Middle frontal gyrus (tissue), 1 donor: ENCODE measurements at regions not wholly inside any gene's neighbourhood (a gene's known extent, or its start where the extent isn't known, plus 50 kb on each side); places are given as distances from the start of the nearest gene placed in this dataset.
"Not testable (repeated sequence)": the region's sequence is repeated elsewhere in the genome, so short reads cannot be mapped to it uniquely, and the experiment has no call there.

Experiments used
- DNase-seq: peaks from one replicate; pipeline ENCODE4 v3.0.0-alpha.2; 2015; ENCODE audit warnings: low spot score; ENCODE audit errors: extremely low spot score

DNA sequence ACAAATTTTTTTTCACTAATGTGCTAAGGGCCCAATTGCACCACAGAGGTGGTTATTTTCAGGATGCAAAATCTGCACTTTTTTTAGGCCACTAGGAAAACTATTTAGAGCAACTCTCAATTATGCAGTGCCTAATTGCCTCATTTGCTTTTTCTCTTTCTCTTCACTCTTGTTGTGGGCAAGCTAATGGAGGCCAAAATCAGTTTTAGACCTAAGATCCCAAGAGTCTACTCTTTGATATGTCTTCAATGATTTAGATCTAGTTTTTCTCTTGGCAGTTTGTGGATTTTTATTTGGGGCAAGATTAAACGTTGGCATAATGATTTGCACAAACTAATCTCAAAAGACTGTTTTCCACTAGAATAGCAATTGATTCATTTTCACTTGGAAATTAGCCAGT lies 1996.9 kb downstream of the LRRC4C start:
- DNase-seq, result no peak

DNA sequence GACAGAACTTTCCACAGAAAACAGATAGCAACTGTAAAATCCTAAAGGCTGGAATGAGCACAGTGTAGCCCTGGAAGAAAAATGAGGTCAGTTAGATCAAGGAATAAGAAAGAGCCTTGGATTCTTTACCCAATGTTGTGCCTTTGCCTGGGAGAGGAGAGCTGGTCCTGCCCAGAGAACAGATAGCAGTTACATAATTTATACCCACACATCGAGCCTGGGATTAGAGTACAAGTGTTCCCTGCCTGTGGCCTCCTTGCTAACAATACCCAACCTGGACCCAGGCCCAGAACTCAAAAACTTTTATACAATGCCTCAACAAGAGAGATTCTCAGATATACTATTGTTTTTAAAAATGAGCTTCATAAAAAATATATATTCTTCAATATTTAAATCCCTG lies 1998.4 kb downstream of the LRRC4C start:
- DNase-seq, result peak; percentile 15

DNA sequence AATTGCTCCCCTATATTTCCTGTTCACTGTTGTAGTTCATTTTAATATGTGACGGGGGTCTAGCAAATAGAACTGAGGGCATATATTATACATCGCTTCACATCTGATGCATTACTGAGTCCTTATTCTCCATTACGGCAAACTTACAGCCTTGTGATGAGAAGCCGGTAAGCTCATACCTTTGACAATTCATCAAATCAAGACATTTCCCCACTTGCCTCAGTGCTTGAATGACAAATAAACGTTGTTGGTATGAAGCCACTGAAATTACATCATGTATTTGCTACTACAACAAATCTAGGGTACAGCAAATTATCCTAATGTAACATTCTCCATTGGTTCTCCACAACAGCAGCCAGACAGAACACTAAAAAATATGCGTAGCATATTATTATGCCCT lies 1999.8 kb downstream of the LRRC4C start:
- DNase-seq, result no peak

DNA sequence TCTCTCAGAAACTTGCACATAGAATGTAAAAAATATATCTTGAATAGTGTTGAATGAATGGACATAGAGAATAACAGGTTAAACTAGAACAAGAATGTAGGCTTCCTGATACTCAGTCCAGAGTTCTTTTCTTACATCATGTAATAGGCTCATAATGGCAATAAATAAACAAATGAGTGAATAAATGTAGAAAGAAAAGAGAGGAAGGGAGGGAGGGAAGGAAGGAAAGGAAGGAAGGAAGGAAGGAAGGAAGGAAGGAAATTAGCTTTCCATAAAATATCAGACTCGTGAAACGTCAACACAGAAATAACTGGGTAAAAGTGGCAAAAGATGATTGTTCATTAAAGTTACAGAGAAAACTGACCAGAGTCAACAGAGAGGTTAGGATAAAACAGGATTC lies 2001.0 kb downstream of the LRRC4C start:
- no peak for DNase-seq

DNA sequence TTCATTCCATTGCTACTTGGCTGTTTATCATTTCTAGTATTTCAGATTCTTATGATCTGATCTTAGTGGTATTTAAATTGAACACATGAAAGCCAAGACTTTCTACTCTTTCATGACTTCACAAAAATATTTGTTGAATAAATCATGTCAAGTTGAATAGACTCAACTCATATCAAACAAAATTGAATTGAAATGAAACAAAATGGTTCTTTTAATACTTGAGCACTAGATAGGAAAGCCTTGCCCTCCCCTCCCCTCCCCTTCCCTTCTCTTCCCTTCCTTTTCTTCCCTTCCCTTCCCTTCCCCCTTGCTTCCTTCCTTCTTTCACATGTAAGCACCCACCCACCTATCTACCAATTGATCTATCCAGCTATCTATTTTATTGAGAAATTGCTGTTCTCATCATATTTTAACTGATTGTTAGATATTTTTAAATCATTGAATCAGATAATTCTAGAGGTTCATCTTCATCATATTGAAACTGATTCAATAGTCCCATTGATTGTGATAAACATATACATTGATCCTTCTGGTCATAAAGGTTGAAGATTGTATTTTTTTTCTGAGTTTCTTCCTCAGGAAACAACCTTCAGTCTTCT lies 2015.9 kb downstream of the LRRC4C start:
- DNase-seq, result no peak

DNA sequence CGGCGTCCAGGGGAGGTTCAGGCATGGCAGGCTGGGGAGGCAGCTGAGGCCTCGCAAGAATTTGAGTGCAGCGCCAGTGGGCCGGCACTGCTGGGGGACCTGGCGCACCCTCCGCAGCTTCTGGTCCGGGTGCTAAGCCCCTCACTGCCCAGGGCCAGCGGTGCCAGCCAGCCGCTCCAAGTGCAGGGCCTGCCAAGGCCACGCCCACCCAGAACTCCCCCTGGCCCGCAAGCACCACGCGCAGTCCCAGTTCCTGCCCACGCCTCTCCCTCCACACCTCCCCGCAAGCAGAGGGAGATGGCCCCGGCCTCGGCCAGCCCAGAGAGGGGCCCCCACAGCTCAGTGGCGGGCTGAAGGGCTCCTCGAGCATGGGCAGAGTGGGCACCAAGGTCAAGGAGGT lies 2017.3 kb downstream of the LRRC4C start:
- DNase-seq, result no peak

DNA sequence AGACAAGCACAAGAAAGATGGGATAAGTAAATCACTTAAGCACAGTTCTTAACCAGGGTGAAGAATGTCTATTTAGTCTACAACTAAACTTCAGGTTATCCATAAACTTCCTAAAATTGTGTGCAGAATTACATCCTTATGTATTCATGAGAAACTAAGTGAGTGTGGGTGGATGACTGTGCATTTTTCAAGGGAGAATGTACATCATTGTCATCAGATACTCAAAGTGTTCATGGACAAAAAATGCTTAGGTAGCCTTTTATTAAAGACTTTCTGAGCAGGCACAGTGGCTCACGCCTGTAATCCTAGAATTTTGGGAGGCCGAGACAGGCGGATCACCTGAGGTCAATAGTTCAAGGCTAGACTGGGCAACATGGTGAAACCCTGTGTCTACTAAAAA lies 2023.8 kb downstream of the LRRC4C start:
- DNase-seq, result no peak

DNA sequence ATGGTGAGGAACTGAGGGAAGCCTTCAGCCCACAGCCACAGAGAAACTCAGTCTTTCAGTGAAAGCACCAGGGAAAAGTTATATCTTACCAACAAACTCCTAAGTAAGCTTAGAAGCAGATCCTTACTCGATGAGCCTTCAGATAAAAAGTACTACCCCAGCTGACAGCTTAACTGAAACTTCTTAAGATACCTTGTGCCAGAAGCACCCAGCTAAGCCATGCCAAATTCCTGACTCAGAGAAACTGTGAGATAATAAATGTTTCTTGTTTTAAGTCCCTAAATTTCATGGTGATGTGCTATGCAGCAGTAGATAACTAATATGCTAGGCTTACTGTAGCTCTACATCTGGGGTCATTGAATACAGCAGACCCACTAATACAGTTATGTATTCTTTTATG lies 2025.0 kb downstream of the LRRC4C start:
- DNase-seq, result no peak

DNA sequence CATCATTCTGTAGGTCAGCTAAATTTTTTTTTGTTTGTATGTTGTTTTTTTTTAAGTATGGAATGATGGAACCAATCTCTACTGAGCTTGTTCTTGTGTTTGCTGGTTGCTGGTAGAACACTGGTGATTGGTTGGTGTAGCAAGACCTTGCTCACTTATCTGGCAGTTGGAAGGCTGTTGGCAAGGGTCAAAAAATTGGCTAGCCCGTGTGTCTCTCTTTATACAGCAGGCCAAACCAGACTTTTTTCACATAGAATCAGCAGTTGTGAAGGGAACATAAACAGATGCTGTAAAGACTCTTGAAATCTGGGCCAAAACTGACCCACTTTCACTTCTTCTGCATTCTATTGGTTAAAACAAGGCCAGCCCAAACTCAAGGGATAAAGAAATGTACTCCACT lies 2026.5 kb downstream of the LRRC4C start:
- no peak for DNase-seq

DNA sequence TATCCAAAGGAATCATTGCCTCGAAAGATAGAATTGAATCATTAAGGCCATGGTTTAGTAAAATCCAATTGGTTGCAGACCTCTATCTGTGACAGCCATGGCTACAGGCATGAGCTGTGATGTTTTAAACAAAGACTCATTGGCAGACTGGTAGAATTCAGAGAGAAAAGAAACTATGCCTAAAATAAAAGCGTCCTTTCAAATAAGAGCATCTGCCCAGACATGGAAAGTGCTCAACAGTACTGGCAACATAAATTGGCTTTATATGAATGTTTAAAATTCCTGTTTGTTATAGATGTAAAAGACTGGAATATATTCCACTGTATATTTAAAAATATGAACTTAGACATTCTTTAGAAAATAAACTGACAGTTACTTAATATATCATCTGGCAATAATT lies 2034.2 kb downstream of the LRRC4C start:
- peak; percentile 10 for DNase-seq

DNA sequence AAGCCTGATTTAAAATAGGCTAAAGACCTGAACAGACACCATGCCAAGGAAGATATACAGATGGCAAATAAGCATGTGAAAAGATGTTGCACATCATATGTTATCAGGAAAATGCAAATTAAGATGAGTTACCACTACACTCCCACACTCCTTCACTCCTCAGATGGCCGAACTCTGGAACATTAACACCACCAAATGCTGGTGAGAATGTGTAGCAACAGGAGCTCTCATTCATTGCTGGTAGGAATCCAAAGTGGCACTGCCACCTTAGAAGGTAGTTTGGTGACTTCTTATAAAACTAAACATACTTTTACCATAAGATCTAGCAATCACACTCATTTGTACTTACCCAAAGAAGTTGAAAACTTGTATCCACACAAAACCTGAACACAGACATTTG lies 2047.3 kb downstream of the LRRC4C start:
- DNase-seq, result peak; percentile 42

DNA sequence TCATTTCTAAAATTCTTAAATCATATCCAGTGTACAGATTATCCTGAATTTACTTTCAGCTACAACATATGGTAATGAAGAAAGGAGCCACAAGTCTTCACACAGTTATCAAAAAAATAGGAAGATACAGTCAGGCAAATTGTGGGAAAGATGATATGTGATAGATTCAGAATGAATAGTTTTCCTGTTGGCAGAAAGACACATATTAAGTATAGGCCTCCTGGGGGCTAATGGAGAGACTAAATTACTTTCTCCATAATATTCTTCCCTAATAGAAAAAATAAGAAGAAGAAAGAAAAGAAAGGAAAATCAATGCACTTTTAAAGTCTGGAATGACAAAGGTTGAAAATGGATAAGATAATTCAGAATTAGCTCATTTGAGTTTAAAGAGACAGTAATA lies 2073.5 kb downstream of the LRRC4C start:
- DNase-seq, result no peak

DNA sequence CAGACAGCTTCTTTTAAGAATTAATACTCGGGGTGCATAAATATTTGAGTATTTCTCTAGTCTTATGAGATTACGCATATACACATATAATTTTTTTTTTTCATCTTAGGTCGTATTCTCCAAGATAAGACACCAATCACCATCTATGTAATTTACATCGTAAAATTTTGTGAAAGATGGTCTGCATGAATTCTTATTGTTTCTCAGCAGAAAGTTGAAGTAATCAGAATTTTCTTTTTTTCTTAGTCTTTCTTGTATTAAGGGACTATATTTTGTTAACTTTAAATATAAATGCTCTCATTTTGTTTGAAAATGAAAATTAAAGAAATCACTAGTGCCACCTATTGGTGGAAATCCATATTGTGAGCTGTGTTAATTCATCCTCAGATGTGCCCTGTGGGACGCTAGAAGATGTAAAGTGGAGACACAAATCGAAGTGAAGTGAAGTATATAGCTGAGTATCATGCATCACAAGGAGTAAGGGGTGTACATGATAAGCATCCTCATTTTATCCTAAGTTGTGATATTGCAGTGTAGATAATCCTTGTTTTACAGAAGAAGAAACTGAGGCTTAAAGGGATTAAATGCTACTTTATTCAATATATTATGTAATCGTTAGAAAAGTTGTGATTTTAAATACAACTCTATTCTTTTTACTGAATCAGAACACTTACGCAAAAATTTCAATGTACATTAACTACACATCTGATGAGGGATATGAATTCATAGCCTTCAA lies 2084.3 kb downstream of the LRRC4C start:
- DNase-seq, result no peak

DNA sequence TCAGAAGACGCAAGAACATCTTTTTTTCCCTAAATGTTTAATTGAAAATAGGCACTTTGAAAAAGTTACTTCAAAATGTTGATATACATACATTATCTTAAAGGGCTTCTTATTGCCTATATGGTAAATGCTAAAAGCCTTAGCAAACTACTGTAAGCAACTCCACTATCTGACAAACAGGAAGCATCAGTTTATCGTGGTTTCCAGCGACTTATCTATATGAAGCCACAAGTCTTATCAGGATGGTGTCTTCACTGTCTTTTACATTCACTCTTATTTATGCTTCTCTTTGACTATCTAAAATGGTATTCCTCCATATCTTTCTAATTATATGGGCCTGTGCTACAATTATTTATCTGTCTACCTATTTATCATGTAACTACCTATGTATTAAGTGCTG lies 2091.9 kb downstream of the LRRC4C start:
- no peak for DNase-seq

DNA sequence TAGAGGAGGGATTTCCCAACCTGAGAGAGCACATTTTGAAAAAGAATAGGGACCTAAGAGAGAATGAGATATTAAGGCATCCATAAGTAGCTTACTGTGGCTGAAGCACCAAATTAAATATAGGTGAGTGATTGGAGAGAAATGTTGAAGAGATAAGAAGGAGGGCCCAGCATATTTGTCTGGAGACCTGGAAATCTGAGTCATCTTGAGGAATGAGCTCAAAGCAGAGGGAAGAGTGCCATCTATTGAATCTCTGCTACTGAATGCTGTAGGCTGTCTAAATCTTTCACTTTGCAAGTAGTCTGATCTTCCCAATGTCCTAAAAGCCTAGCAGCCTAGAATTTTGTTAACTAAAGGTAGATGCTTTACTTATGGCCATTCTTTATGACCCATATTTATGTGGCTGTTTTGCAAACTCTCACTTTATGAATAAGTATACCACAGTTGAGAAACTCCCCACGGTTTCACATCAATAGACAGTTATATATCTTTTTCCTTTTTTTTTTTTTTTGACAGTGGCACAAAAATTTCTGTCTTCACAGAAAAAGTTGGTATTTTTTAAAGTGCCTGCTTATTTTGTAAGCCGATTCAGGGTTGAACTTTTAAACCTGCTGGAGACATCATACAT lies 2093.5 kb downstream of the LRRC4C start:
- no peak for DNase-seq

DNA sequence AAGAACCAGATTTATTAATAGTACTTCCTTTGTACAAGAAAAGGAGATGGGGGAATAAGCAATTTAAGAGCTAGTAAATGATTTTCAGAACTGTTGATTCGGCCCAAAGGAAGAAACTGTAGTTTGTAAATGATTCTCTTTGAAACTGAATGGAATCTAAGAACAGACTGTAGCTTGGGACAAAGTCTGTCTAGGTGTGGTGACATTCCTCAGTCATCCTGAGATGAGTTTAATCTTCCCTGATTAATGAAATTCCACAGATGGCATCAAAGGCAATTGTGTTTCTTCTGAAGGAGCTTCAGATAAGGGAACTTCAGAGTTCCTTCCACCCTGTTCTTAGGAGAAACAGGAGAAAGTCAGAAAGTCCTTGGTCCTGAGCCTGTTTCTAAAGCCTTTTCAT lies 2095.9 kb downstream of the LRRC4C start:
- DNase-seq, result no peak

DNA sequence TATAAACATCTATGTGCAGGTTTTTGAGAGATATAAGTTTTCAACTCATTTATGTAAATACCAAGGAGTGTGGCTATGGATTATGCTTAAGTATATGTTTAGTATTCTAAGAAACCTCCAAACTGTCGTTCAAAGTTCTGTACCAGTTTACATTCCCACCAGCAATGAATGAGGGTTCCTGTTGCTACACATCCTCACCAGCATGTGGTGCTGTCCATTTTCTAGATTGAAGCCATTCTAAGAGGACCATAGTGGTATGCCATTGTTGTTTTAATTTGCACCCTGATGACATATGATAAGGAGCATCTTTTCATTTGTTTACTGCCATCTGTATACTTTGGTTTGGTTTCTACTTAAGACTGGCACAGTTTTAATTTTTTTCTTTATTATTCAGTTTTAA lies 2097.9 kb downstream of the LRRC4C start:
- DNase-seq, result no peak

DNA sequence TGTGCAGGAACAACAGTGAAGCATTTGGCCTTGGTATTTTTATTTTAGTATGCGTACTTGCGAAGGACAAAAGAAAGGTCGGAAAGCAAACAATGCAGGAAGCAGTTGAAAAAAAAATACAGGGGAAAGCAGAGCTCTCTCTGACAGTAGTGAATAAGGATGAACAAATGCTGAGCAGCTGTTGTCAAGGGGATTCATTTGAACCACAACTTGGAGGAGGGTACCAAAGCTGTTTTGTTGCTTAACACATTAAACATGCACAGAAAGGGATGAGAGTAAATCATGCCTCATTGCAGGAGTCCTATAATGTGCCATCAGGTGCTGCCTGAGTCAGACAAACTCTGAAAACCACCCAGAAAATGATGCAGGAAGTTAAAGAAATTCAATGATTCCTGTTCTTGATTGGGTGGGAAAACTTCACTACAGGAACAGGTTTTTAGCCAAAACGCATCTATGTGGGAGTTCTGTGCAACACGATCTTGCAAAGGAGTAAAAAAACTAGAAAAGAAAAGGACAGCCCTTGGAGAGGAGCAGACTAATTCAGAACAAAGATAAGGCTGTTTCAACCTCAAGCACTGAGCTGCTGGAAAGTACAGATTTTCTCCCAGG lies 2113.5 kb downstream of the LRRC4C start:
- peak; percentile 42 for DNase-seq

DNA sequence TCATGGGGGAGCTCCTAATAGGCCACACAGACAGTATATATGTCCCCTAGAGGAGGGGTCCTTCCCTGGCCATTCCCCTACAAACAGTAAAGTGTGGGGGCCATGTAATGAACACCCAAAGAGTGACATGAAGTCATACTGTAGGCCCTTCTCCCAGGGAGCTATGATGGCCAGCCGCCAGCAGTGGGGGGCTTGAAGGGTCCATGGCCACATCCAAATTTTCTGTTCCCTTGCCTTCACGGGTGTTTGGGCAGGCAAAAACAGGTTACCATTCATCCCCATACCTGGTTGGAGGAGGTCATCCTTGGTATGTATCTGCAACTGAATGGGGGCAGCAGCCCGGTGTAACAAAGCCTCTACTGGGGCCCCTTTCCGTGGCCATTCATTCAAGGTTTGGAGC lies 2118.0 kb downstream of the LRRC4C start:
- no peak for DNase-seq

DNA sequence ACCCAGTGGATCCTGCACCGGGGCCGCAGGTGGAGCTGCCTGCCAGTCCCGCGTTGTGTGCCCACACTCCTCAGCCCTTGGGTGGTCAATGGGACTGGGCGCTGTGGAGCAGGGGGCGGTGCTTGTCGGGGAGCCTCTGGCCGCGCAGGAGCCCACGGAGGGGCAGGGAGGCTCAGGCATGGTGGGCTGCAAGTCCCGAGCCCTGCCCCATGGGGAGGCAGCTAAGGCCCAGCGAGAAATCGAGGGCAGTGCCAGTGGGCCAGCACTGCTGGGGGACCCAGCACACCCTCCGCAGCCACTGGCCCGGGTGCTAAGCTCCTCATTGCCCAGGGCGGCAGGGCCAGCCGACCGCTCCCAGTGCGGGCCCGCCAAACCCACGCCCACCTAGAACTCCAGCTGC lies 2126.4 kb downstream of the LRRC4C start:
- not testable (repeated sequence) for DNase-seq

DNA sequence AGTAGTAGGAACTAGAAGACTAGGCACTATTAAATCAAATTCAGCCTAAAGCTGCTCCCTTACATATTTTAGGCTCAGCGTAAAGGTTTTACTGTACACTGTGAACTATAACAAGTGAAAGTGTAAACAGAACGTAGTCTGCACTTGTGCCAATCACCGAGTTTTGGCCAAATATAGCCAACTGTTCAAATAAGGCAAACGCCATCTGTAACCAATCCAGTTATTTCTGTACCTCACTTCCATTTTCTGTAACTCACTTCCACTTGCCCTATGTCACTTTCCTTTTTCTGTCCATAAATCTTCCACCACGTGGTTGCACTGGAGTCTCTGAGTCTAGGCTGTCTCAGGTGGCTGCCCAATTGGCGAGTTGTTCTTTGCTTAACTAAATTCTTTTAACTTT lies 2132.2 kb downstream of the LRRC4C start:
- DNase-seq, result no peak

DNA sequence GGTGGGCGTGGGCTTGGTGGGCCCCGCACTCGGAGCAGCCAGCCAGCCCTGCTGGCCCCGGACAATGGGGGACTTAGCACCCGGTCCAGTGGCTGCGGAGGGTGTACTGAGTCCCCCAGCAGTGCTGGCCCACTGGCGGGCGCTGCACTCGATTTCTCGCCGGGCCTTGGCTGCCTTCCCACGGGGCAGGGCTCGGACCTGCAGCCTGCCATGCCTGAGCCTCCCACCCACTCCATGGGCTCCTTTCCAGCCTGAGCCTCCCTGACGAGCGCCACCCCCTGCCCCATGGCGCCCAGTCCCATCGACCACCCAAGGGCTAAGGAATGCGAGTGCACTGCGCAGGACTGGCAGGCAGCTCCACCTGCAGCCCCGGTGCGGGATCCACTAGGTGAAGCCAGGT lies 2147.6 kb downstream of the LRRC4C start:
- DNase-seq, result not testable (repeated sequence)

DNA sequence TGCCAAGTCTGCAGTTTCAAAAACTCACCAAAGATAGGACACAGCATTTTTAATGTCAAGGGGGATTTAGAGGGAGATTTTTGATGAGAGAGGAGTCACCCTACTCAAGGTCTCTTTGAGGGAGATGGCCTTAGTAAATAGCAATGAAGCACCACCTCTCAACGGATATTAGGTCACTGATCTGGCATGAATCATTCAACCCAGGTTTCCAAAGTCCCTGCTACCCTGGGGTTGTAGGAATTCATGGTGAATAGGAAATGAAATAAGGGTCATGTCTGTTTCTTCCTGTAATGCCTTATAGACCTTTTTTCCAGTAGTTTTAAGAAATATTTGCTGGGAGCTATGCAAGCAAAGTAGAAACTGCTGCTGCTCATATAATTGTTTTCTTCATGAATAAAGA lies 2154.9 kb downstream of the LRRC4C start:
- no peak for DNase-seq
